Lower lobe of right lung (tissue), 2 donors: ENCODE measurements at regions not wholly inside any gene's neighbourhood (a gene's known extent, or its start where the extent isn't known, plus 50 kb on each side); places are given as distances from the start of the nearest gene placed in this dataset.

ENCODE experiments used
- ATAC-seq, 2 donors: fragments of 200-7000 bp; cut with Tn5 transposase; one replicate each; pipeline ENCODE4 v1.9.1; 2020 to 2022; ENCODE audit warnings: mild to moderate bottlenecking in 2 of 2, moderate library complexity in 2 of 2
- DNase-seq: peaks from one replicate; pipeline ENCODE4 v3.0.0-alpha.2; 2020
- H3K27ac ChIP-seq: fragments of 200-600 bp; one replicate; pipeline ENCODE4 v1.8.0; 2022
- H3K27me3 ChIP-seq: fragments of 200-600 bp; one replicate; pipeline ENCODE4 v1.8.0; 2022; ENCODE audit warnings: low read depth
- H3K36me3 ChIP-seq: fragments of 200-600 bp; one replicate; pipeline ENCODE4 v1.8.0; 2022; ENCODE audit warnings: mild to moderate bottlenecking
- H3K4me1 ChIP-seq: fragments of 200-600 bp; one replicate; pipeline ENCODE4 v1.8.0; 2022
- H3K4me3 ChIP-seq: fragments of 200-600 bp; one replicate; pipeline ENCODE4 v1.8.0; 2022; ENCODE audit warnings: mild to moderate bottlenecking
- H3K9me3 ChIP-seq: fragments of 200-600 bp; one replicate; pipeline ENCODE4 v1.8.0; 2022
- intact Hi-C: fragments of 100-400 bp; cut with DNase I; formaldehyde crosslinking; loops from one replicate; pipeline ENCODE4 v1.11.0; 2022
- TF ChIP-seq, protein P1 (sequence below): fragments of 200-600 bp; IDR thresholded peaks from one replicate; pipeline ENCODE4 v1.8.0; 2022; ENCODE audit warnings: antibody characterized with exemption, mild to moderate bottlenecking
- donor health status: DM: no; HTN: yes; CAD: no; lungs with severe emphysema.

DNA sequence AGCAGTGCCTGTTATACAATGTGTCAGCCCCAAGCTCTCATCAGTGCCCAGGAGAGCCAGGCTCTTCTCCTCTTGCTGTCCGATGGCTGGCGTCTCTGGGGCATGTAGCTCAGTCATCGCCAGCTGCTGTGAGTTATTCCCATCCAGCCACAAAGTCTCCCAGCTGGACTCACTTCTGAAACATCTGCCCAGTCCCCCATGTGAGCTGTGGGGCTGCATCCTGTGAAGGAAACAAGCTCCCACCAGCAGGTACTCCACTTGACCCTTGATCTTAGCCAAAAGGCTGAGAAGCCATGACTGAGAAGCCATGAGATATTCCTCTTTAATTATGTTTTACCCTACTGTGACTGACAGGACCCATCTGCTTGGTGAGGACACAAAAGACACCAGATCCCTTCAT, 212.7 kb upstream of the IGFBP3 start:
- Histone ChIP-seq H3K27me3 (no peaks in the 10 kb centered on the region), H3K4me1 (no peaks in the 10 kb centered on the region), H3K9me3 (no peaks in the 10 kb centered on the region), H3K36me3 (no peaks in the 10 kb centered on the region), H3K27ac (no peak overlapping the region), H3K4me3 (no peak overlapping the region)
- no peak for DNase-seq
- ATAC-seq = no peak
- TF ChIP-seq, protein P1, sequence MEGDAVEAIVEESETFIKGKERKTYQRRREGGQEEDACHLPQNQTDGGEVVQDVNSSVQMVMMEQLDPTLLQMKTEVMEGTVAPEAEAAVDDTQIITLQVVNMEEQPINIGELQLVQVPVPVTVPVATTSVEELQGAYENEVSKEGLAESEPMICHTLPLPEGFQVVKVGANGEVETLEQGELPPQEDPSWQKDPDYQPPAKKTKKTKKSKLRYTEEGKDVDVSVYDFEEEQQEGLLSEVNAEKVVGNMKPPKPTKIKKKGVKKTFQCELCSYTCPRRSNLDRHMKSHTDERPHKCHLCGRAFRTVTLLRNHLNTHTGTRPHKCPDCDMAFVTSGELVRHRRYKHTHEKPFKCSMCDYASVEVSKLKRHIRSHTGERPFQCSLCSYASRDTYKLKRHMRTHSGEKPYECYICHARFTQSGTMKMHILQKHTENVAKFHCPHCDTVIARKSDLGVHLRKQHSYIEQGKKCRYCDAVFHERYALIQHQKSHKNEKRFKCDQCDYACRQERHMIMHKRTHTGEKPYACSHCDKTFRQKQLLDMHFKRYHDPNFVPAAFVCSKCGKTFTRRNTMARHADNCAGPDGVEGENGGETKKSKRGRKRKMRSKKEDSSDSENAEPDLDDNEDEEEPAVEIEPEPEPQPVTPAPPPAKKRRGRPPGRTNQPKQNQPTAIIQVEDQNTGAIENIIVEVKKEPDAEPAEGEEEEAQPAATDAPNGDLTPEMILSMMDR = no peak
- intact Hi-C loops = no loop called here

GRCh38 chr7:46133072-46133471, 212.0 kb upstream of the IGFBP3 start:
- no peak for ATAC-seq

GRCh38 chr7:46131916-46132795, 211.1 kb upstream of the IGFBP3 start:
- Histone ChIP-seq H3K27me3 (no peaks in the 10 kb centered on the region), H3K9me3 (no peaks in the 10 kb centered on the region), H3K4me1 (no peaks in the 10 kb centered on the region), H3K27ac (no peak overlapping the region), H3K4me3 (no peak overlapping the region), H3K36me3 (no peaks in the 10 kb centered on the region)
- DNase-seq = no peak
- TF ChIP-seq, protein P1 = no peak
- ATAC-seq = no peak
- intact Hi-C loops = no loop called here

More at GRCh38 chr7:46133072-46133471, 212.0 kb upstream of the IGFBP3 start:
- intact Hi-C loops = no loop called here
- Histone ChIP-seq H3K4me1 (no peaks in the 10 kb centered on the region), H3K27me3 (no peaks in the 10 kb centered on the region), H3K4me3 (no peak overlapping the region), H3K27ac (no peak overlapping the region), H3K9me3 (no peaks in the 10 kb centered on the region), H3K36me3 (no peaks in the 10 kb centered on the region)
- DNase-seq = no peak
- TF ChIP-seq, protein P1 = no peak

DNA sequence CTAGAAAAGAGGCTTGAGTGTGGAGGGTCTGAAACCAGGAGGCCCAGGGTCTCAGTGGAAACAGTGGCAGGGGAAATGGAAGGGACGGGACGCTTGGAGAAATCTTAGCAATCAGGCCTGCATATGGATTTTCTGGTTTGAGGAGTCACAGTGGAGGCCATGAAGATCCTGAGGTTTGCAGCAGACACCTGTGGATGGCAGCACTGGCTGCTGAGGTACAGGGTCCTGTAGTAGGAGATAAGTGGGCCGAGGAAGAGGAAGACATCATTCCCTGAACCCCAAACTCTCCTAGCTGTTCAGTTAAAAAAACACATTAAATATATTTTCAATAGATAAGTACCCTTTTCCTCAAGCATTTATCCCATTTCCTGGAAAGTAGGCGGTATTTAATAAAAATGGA, 208.8 kb upstream of the IGFBP3 start:
- TF ChIP-seq, protein P1 = no peak
- ATAC-seq (no peak), DNase-seq (no peak)

DNA sequence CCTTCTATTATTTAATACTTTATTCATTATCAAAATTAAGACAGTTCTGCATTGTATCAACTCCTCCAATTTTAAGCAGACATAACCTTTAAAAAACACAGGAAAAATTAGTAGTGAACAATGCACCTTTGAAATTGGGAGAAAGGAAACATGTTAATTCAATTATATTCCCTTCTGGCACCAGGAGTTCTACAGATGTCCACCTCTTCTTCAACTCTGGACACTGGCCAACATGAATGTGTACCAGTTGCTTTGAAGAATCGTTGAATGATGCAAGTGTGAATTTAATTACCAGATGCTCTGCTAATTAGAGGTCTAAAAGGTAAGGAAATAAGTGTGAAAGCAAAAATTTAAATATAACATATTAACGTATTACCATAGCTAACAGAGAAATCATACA, 206.7 kb upstream of the IGFBP3 start:
- no peak for DNase-seq
- TF ChIP-seq, protein P1 = no peak
- no peak overlapping the region for H3K4me3 ChIP-seq
- H3K4me1 ChIP-seq = no peaks in the 10 kb centered on the region
- intact Hi-C loops = no loop called here
- ATAC-seq = no peak
- H3K36me3 ChIP-seq = no peaks in the 10 kb centered on the region
- H3K9me3 ChIP-seq = no peaks in the 10 kb centered on the region
- H3K27me3 ChIP-seq = no peaks in the 10 kb centered on the region
- H3K27ac ChIP-seq = no peak overlapping the region

More for the DNA sequence above, 208.8 kb upstream of the IGFBP3 start:
- intact Hi-C loops = no loop called here
- H3K36me3 ChIP-seq = no peaks in the 10 kb centered on the region
- no peak overlapping the region for H3K4me3 ChIP-seq
- H3K27me3 ChIP-seq = no peaks in the 10 kb centered on the region
- no peak overlapping the region for H3K27ac ChIP-seq
- H3K9me3 ChIP-seq = no peaks in the 10 kb centered on the region
- no peaks in the 10 kb centered on the region for H3K4me1 ChIP-seq
